OCI-LY7 (cell line): ENCODE measurements at regions not wholly inside any gene's neighbourhood (a gene's known extent, or its start where the extent isn't known, plus 50 kb on each side); places are given as distances from the start of the nearest gene placed in this dataset.

ENCODE experiments used
- EZH2phosphoT487 ChIP-seq: fragments of 200-600 bp; sonication (generic); IDR thresholded peaks from 2 replicates; pipeline ENCODE4 v1.6.1; 2018; ENCODE audit warnings: low read depth, borderline replicate concordance, mild to moderate bottlenecking, mixed run types, antibody characterized with exemption, low read length, moderate library complexity, mixed read lengths
- TF ChIP-seq, protein P1 (sequence below): fragments of 200-600 bp; sonication (generic); conservative IDR thresholded peaks from 2 replicates; pipeline ENCODE4 v1.5.1; 2014; ENCODE audit warnings: mild to moderate bottlenecking, antibody characterized with exemption, low read length, moderate library complexity, mixed read lengths

DNA sequence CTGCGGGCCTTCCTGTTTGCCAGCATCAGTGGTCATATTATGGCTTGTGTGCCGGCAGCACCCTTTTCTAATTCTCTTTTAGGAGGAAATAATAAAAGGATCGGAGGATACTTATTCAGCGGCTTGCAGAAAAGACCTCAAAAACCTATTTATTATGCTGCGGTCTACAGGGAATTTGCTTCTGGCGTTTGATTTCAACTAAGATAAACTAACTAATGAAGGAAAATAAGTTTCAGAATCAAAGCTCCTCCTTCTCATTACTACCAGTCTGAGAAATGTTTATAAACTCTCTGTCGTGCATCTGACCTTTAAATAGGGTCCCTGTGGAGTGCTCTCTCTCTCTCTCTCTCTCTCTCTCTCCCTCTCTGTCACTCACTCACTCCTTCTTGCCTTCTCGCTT is 335.0 kb upstream of the GLI3 start:
- TF ChIP-seq, protein P1, sequence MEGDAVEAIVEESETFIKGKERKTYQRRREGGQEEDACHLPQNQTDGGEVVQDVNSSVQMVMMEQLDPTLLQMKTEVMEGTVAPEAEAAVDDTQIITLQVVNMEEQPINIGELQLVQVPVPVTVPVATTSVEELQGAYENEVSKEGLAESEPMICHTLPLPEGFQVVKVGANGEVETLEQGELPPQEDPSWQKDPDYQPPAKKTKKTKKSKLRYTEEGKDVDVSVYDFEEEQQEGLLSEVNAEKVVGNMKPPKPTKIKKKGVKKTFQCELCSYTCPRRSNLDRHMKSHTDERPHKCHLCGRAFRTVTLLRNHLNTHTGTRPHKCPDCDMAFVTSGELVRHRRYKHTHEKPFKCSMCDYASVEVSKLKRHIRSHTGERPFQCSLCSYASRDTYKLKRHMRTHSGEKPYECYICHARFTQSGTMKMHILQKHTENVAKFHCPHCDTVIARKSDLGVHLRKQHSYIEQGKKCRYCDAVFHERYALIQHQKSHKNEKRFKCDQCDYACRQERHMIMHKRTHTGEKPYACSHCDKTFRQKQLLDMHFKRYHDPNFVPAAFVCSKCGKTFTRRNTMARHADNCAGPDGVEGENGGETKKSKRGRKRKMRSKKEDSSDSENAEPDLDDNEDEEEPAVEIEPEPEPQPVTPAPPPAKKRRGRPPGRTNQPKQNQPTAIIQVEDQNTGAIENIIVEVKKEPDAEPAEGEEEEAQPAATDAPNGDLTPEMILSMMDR, result no peak
- no peak for TF ChIP-seq EZH2phosphoT487
